Uterus (tissue), 3 donors: ENCODE measurements at regions not wholly inside any gene's neighbourhood (a gene's known extent, or its start where the extent isn't known, plus 50 kb on each side); places are given as distances from the start of the nearest gene placed in this dataset.

Source experiments
- DNase-seq, 2 donors: peaks; one replicate each; pipeline ENCODE4 v3.0.0-alpha.2; 2019 to 2020
- H3K27ac ChIP-seq, 2 donors: fragments of 200-600 bp; sonication (generic); 1 replicate in 1 of 2; 2 replicates in 1 of 2; pipeline ENCODE4 v1.5.1; 2016 to 2018
- H3K27me3 ChIP-seq, 2 donors: fragments of 200-600 bp; sonication (generic); one replicate each; pipeline ENCODE4 v1.5.1; 2018 to 2019; ENCODE audit warnings: control low read depth in 1 of 2
- H3K36me3 ChIP-seq, 2 donors: fragments of 200-600 bp; sonication (generic); one replicate each; pipeline ENCODE4 v1.5.1; 2019; ENCODE audit warnings: control low read depth in 1 of 2
- H3K4me1 ChIP-seq, 2 donors: fragments of 200-600 bp; sonication (generic); one replicate each; pipeline ENCODE4 v1.5.1; 2018 to 2019; ENCODE audit warnings: control low read depth in 1 of 2
- H3K4me3 ChIP-seq, 2 donors: fragments of 200-600 bp; sonication (generic); 1 replicate in 1 of 2; 2 replicates in 1 of 2; pipeline ENCODE4 v1.5.1; 2018 to 2019; ENCODE audit warnings: mild to moderate bottlenecking in 1 of 2
- H3K9me3 ChIP-seq, 2 donors: fragments of 200-600 bp; sonication (generic); one replicate each; pipeline ENCODE4 v1.5.1; 2019; ENCODE audit warnings: control low read depth in 1 of 2
- CTCF ChIP-seq, 4 experiments: fragments of 200-600 bp in 2 of 4; fragments of 450-650 bp in 2 of 4; sonication (generic) in 2 of 4; IDR thresholded peaks; one replicate each; pipeline ENCODE4 v1.5.1; 2016 to 2019; ENCODE audit warnings: antibody characterized with exemption in 4 of 4, mild to moderate bottlenecking in 2 of 4, moderate library complexity in 1 of 4
- POLR2A ChIP-seq, 2 donors: fragments of 450-650 bp; IDR thresholded peaks; one replicate each; pipeline ENCODE4 v1.6.1; 2016; ENCODE audit warnings: antibody characterized with exemption in 2 of 2, mild to moderate bottlenecking in 1 of 2, moderate library complexity in 1 of 2
- intact Hi-C: fragments of 100-400 bp; cut with DNase I; formaldehyde crosslinking; loops from one replicate; pipeline ENCODE4 v1.15.1; 2023; ENCODE audit warnings: low total_unique reads
- donor health status: DM: yes; HTN: yes; CAD: no.

GRCh38 chr2:188134241-188134640 is 157.4 kb upstream of the GULP1 start:
- Histone ChIP-seq H3K4me1 (no peaks in the 10 kb centered on the region), H3K27me3 (no peaks in the 10 kb centered on the region), H3K4me3 (no peak overlapping the region), H3K27ac (no peak overlapping the region), H3K9me3 (no peaks in the 10 kb centered on the region), H3K36me3 (no peaks in the 10 kb centered on the region)
- no peak for DNase-seq
- intact Hi-C loops: no loop called here
- no peak for TF ChIP-seq CTCF (IDR thresholded peaks at IDR 0.05)
- TF ChIP-seq POLR2A (IDR thresholded peaks at IDR 0.05): no peak

GRCh38 chr2:188138313-188138712 is 153.4 kb upstream of the GULP1 start:
- intact Hi-C loops: no loop called here

GRCh38 chr2:188142088-188142487 is 149.6 kb upstream of the GULP1 start:
- no peak for TF ChIP-seq POLR2A (IDR thresholded peaks at IDR 0.05)
- Histone ChIP-seq H3K27me3 (no peaks in the 10 kb centered on the region), H3K9me3 (no peaks in the 10 kb centered on the region), H3K36me3 (no peaks in the 10 kb centered on the region), H3K4me3 (no peak overlapping the region), H3K27ac (no peak overlapping the region), H3K4me1 (no peaks in the 10 kb centered on the region)
- DNase-seq: no peak
- intact Hi-C loops: no loop called here

More at GRCh38 chr2:188138313-188138712, 153.4 kb upstream of the GULP1 start:
- no peak for TF ChIP-seq POLR2A (IDR thresholded peaks at IDR 0.05)
- no peak for TF ChIP-seq CTCF (IDR thresholded peaks at IDR 0.05)
- Histone ChIP-seq H3K36me3 (no peaks in the 10 kb centered on the region), H3K27me3 (no peaks in the 10 kb centered on the region), H3K27ac (no peak overlapping the region), H3K9me3 (no peaks in the 10 kb centered on the region), H3K4me3 (no peak overlapping the region), H3K4me1 (no peaks in the 10 kb centered on the region)
- DNase-seq: no peak

- intact Hi-C loops: no loop called here
- no peaks in the 10 kb centered on the region for H3K36me3 ChIP-seq
- H3K9me3 ChIP-seq: no peaks in the 10 kb centered on the region
- no peak for DNase-seq
- no peak overlapping the region for H3K4me3 ChIP-seq
- TF ChIP-seq POLR2A (IDR thresholded peaks at IDR 0.05) (no peak), CTCF (IDR thresholded peaks at IDR 0.05) (no peak)
- no peak overlapping the region for H3K27ac ChIP-seq
- no peaks in the 10 kb centered on the region for H3K4me1 ChIP-seq
- no peaks in the 10 kb centered on the region for H3K27me3 ChIP-seq
These were observed 148.9 kb upstream of the GULP1 start for GRCh38 chr2:188142636-188143295.

GRCh38 chr2:188145885-188146284 is 145.8 kb upstream of the GULP1 start:
- Histone ChIP-seq H3K9me3 (no peaks in the 10 kb centered on the region), H3K27me3 (no peaks in the 10 kb centered on the region), H3K4me3 (no peak overlapping the region), H3K36me3 (no peaks in the 10 kb centered on the region), H3K27ac (no peak overlapping the region), H3K4me1 (no peaks in the 10 kb centered on the region)
- DNase-seq: no peak
- TF ChIP-seq CTCF (IDR thresholded peaks at IDR 0.05): no peak
- no peak for TF ChIP-seq POLR2A (IDR thresholded peaks at IDR 0.05)
- intact Hi-C loops: no loop called here

GRCh38 chr2:188146888-188147287 is 144.8 kb upstream of the GULP1 start:
- H3K36me3 ChIP-seq: no peaks in the 10 kb centered on the region
- H3K27me3 ChIP-seq: no peaks in the 10 kb centered on the region
- no peak for DNase-seq
- no peak overlapping the region for H3K4me3 ChIP-seq
- H3K4me1 ChIP-seq: no peaks in the 10 kb centered on the region
- no peak overlapping the region for H3K27ac ChIP-seq
- intact Hi-C loops: no loop called here
- H3K9me3 ChIP-seq: no peaks in the 10 kb centered on the region
- no peak for TF ChIP-seq CTCF (IDR thresholded peaks at IDR 0.05)
- TF ChIP-seq POLR2A (IDR thresholded peaks at IDR 0.05): no peak
